ENCODE measurements at regions not wholly inside any gene's neighbourhood (a gene's known extent, or its start where the extent isn't known, plus 50 kb on each side); places are given as distances from the start of the nearest gene placed in this dataset.

DNA sequence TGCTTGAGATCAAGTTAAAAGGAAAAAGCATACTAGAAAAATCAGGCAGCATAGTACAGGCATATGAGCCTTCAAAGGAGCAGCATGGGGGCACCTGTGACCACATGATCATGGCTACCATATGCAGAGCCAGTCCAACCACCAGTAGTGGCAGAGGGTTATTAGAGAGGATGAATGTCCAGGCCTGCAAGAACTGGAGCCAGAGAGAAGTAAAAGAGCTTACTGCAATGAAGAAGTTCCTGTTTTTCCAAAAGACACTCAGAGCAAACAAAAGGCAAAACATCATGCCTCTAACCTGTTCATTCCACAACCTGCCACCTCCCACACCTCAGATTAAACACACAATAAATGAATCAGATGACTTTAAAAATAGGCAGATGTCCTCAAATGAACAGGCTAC, 99.6 kb upstream of the NAMPT start:
- no peak overlapping the region for H3K4me3 Mint-ChIP-seq
- TF ChIP-seq, protein P1, sequence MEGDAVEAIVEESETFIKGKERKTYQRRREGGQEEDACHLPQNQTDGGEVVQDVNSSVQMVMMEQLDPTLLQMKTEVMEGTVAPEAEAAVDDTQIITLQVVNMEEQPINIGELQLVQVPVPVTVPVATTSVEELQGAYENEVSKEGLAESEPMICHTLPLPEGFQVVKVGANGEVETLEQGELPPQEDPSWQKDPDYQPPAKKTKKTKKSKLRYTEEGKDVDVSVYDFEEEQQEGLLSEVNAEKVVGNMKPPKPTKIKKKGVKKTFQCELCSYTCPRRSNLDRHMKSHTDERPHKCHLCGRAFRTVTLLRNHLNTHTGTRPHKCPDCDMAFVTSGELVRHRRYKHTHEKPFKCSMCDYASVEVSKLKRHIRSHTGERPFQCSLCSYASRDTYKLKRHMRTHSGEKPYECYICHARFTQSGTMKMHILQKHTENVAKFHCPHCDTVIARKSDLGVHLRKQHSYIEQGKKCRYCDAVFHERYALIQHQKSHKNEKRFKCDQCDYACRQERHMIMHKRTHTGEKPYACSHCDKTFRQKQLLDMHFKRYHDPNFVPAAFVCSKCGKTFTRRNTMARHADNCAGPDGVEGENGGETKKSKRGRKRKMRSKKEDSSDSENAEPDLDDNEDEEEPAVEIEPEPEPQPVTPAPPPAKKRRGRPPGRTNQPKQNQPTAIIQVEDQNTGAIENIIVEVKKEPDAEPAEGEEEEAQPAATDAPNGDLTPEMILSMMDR (IDR thresholded peaks at IDR 0.05), result no peak

DNA sequence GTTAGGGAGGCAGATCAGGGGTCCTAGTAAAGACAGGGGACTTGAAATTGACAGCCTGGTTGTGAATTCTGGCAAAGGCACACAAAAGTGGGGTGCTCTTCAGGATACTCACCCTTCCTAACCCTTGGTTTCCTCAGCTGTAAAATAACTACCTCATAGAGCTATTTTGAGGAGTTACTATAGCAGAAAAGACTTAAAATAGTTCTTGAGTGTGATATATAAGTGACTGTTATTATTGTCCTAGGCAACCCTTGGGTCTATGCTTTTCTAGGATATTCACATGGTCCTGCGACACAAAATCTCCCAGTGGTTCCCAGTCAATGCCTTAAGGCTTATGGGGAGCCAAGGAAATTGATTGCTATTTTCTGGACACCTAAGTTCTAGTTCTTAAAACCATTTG, 98.1 kb upstream of the NAMPT start:
- Histone ChIP-seq H3K79me2 (ENCODE audit: insufficient read depth, low read length) (no peaks in the 10 kb centered on the region), H3K4me2 (replicated peaks; ENCODE audit: extremely low read depth, low read length, poor library complexity, severe bottlenecking) (no peak overlapping the region), H3K9me3 (replicated peaks in 1 of 2; ENCODE audit: control insufficient read depth in 1 of 2, insufficient read depth in 1 of 2, low read length in 2 of 2) (no peaks in the 10 kb centered on the region), H4K20me1 (ENCODE audit: insufficient read depth, low read length) (no peaks in the 10 kb centered on the region), H3K9ac (ENCODE audit: insufficient read depth, low read length, poor library complexity, severe bottlenecking) (no peak overlapping the region), H2AFZ (ENCODE audit: insufficient read depth, low read depth, low read length, poor library complexity, severe bottlenecking) (no peak overlapping the region), H3K4me1 (ENCODE audit: control insufficient read depth in 1 of 2, insufficient read depth in 2 of 2, low read length in 2 of 2) (no peaks in the 10 kb centered on the region), H3K36me3 (replicated peaks in 1 of 2; ENCODE audit: control insufficient read depth in 1 of 2, insufficient read depth in 2 of 2, low read length in 2 of 2) (no peaks in the 10 kb centered on the region), H3K27me3 (ENCODE audit: control insufficient read depth in 2 of 2, insufficient read depth in 2 of 2, low read length in 2 of 2) (no peaks in the 10 kb centered on the region), H3K4me3 (replicated peaks in 1 of 3; ENCODE audit: low read depth in 2 of 3, low read length in 3 of 3) (no peak overlapping the region), H3K27ac (ENCODE audit: low read depth in 1 of 2, low read length in 2 of 2) (no peak overlapping the region)
- Mint-ChIP-seq H3K27ac (peak overlapping the region in 1 of 7 donors; percentile 73), H3K4me1 (peaks cover 6% of the 10 kb centered on the region), H3K27me3 (ENCODE audit: low read depth in 3 of 3) (peaks cover 0 to 2% (median 1%) of the 10 kb centered on the region in 3 donors), H3K36me3 (no peaks in the 10 kb centered on the region), H3K9me3 (no peaks in the 10 kb centered on the region), H3K4me3 (no peak overlapping the region)
- intact Hi-C loops (cut with micrococcal nuclease), result no loop called here
- TF ChIP-seq, protein P1 (IDR thresholded peaks at IDR 0.05), result no peak
- 100% methylated on average over 1 of the region's 1 CpG for WGBS (ENCODE audit: insufficient coverage)
- DNase-seq, result no peak

More for the DNA sequence above, 99.6 kb upstream of the NAMPT start:
- Histone ChIP-seq H3K36me3 (replicated peaks in 1 of 2; ENCODE audit: control insufficient read depth in 1 of 2, insufficient read depth in 2 of 2, low read length in 2 of 2) (no peaks in the 10 kb centered on the region), H3K4me3 (replicated peaks in 1 of 3; ENCODE audit: low read depth in 2 of 3, low read length in 3 of 3) (no peak overlapping the region), H3K4me2 (replicated peaks; ENCODE audit: extremely low read depth, low read length, poor library complexity, severe bottlenecking) (no peak overlapping the region), H3K27me3 (ENCODE audit: control insufficient read depth in 2 of 2, insufficient read depth in 2 of 2, low read length in 2 of 2) (no peaks in the 10 kb centered on the region), H3K9me3 (replicated peaks in 1 of 2; ENCODE audit: control insufficient read depth in 1 of 2, insufficient read depth in 1 of 2, low read length in 2 of 2) (no peaks in the 10 kb centered on the region), H3K9ac (ENCODE audit: insufficient read depth, low read length, poor library complexity, severe bottlenecking) (no peak overlapping the region), H4K20me1 (ENCODE audit: insufficient read depth, low read length) (no peaks in the 10 kb centered on the region), H3K79me2 (ENCODE audit: insufficient read depth, low read length) (no peaks in the 10 kb centered on the region), H3K27ac (ENCODE audit: low read depth in 1 of 2, low read length in 2 of 2) (no peak overlapping the region), H3K4me1 (ENCODE audit: control insufficient read depth in 1 of 2, insufficient read depth in 2 of 2, low read length in 2 of 2) (no peaks in the 10 kb centered on the region), H2AFZ (ENCODE audit: insufficient read depth, low read depth, low read length, poor library complexity, severe bottlenecking) (no peak overlapping the region)
- H3K4me1 Mint-ChIP-seq, result peaks cover 5% of the 10 kb centered on the region
- peak overlapping the region in 5 of 7 donors; percentile 5 to 56 (median 50) for H3K27ac Mint-ChIP-seq
- intact Hi-C loops (cut with micrococcal nuclease), result no loop called here
- H3K36me3 Mint-ChIP-seq, result no peaks in the 10 kb centered on the region
- DNase-seq, result peak; percentile 9 to 22 (median 17)
- peaks cover 0 to 2% (median 1%) of the 10 kb centered on the region in 3 donors for H3K27me3 Mint-ChIP-seq (ENCODE audit: low read depth in 3 of 3)
- no peaks in the 10 kb centered on the region for H3K9me3 Mint-ChIP-seq
